LHCN-M2 (cell line): ENCODE measurements at regions not wholly inside any gene's neighbourhood (a gene's known extent, or its start where the extent isn't known, plus 50 kb on each side); places are given as distances from the start of the nearest gene placed in this dataset.
"Not testable (repeated sequence)": the region's sequence is repeated elsewhere in the genome, so short reads cannot be mapped to it uniquely, and the experiment has no call there.

Experiments used
- DNase-seq: peaks from one replicate; pipeline ENCODE4 v3.0.0-alpha.2; 2012; ENCODE audit warnings: low read depth

GRCh38 chr2:236825989-236826510 lies 256.4 kb downstream of the ACKR3 start:
- no peak for DNase-seq

DNA sequence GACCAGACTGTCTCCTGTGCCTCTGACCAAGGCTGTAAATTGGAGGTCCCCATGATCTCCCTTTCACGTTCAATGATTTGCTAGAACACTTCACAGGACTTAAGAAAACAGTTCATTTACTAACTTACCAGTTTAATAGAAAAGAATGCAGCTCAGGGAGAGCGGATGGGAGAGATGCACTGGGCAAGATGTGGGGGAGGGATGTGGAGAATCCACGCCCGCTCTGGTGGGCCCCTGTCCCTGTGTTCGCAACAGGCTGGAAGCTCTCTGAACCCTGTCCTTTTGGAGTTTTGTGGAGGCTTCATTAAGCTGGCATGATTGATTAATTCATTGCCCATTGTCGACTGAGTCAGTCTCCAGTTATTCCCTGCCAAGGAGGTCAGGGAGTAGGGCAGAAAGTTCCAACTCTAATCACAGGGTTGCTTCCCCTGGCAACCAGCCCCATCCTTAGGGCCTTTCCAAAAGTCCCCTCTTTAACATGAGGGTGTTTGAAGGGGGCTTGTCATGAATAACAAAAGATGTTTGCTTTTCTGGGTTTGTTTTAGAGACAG lies 257.1 kb downstream of the ACKR3 start:
- DNase-seq, result no peak

DNA sequence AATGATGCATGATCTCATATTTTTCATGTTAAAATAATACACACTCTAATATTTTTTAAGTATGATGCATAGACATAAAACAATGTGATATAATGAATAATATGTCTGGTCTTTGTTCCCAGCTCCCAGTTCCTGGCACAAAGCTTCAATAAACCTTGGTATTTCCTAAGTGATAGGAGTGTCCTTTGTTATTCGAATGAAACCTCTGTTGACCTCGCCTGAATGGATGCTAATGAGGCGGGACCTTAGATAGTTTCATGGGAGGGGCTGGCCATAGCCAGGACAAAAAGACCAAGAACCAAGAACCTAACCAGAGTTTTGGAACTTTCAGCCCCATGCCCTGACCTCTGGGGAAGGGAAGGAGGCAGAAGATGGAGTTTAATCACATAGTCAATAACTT lies 257.7 kb upstream of the COPS8 start:
- DNase-seq, result no peak

DNA sequence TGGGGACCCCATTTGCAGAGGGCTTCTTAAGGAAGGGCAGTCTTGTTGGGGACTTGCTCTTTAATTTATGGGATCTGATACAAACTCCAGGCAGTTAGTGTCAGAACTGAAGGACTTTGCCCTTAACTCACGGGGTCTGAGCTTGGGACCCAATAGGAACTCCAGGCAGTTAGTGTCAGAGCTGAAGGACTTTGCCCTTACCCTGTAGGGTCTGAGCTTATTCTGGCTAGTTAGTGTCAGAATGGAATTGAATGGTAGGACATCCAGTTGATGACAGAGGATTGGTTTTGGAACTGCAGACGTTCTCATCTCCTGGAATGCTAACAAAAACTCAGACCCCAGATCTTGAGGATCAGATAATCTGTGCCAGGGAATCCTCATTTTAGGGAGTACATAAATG lies 256.9 kb upstream of the COPS8 start:
- DNase-seq, result no peak

DNA sequence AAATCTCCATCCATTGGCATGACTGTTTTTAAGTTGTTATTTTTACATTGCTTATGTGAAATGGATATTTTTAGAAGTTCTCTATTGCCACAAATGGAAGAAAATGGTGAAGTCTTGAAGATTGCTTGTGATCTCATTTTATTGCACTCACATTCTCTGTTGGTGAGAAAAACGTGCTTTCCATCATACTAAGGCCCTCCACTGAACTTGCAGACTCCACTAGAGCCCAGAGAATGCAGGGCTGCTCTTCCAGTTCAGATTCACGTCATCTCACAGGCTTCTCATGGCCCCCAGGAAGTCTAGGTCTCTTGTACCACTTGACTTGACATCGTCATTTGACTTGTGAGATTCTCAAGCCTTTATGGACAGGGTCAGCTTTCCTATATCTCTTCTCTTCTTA lies 254.8 kb upstream of the COPS8 start:
- no peak for DNase-seq

- DNase-seq, result no peak
Measured at GRCh38 chr2:236831698-236832097, 254.0 kb upstream of the COPS8 start.

DNA sequence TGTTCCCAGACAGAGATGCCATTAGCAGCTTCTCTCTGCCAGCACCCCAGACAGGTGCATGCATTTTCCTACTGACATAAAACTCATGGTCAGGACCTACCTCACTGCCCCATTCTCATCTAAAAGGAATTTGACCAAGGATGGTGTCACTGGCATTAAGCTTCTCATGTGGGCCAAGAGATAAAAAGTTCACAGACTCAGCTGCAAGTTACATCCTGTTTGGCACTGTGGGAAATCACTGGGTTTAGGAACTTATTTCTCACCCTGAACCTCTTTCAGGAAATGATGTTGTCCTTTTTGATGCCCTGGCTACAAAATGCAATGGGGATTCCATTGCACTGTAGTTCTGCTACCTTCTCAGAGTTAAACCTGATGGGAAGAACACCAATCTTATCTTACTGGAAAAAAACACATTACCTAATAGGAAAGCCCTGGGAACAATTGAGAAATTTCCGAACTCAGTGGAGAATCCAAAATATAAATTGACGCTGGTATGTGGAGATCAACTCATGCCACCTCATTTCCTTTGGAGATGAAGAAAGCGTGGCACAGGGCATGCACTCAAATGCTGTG lies 252.1 kb upstream of the COPS8 start:
- DNase-seq, result peak; percentile 8

GRCh38 chr2:236834284-236834683 lies 251.4 kb upstream of the COPS8 start:
- no peak for DNase-seq

GRCh38 chr2:236835307-236836024 lies 250.2 kb upstream of the COPS8 start:
- no peak for DNase-seq

DNA sequence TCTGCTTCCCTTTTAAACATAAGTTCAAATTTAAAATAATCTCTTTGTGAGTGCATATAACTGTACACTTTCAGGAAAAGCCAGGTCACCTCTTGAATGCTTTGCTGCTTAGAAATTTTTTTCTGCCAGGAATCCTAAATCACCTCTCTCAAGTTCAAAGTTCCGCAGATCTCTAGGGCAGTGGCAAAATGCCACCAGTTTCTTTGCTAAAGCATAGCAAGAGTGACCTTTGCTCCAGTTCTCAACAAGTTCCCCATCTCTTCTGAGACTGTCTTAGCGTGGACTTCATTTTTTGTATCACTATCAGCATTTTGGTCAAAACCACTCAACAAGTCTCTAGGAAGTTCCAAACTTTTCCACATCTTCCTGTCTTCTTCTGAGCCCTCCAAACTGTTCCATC lies 249.7 kb upstream of the COPS8 start:
- not testable (repeated sequence) for DNase-seq

DNA sequence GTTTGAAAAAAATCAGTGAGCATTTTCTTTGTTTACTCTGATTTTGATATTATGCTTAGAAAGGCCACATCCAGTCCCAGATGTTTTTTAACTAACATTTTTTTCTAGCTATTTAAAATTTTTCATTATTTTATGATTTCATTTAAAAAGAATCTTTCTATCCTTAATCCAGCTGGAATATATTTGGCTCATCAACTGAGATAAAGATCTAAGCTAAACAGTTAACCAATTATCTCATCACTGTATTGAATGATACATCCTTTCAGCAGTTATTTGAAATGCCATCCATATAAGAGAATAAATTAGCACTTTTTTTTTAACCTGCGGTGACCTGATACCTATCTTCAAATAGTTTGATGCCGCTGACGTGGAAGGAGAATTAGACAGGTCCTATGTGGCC lies 245.5 kb upstream of the COPS8 start:
- no peak for DNase-seq

GRCh38 chr2:236840857-236841256 lies 244.8 kb upstream of the COPS8 start:
- no peak for DNase-seq

GRCh38 chr2:236841389-236841788 lies 244.3 kb upstream of the COPS8 start:
- DNase-seq, result no peak

DNA sequence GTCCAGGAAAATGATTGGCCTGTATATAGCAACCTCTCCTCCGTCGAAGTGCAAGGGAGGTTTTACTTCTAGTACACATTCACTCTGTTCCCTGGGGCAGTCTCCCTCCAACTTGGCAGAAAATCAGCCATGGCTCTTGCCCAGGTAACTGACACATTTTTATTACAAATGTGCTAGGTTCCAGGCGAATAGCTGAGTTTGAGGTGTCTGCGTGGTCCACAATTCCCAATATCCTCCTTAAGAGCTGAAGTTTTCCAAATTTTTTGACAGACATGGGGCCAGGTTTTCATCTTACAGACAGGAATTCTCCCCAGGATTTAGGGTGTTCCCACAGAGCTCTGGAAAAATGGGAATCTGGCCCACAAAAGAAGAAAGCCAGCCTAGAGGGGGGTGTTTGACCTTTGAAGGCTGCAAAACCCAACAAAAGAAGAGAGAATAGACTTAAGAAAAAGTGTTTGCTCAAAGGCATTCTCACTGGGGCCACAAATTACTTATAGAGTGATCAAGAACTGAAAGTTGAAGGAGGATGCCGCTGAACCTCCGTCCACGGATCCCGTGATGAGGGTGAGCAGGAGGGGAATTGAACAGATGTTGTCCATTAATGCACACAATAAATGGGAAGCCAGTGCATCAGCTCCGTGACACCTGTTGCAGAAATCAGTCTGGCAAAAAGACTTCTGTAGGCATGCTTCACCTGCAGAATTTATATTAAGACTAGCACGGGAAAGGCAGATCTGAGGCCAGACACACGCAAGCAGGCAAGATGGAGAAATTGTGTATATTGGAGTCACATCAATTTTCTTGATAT lies 242.3 kb upstream of the COPS8 start:
- no peak for DNase-seq

- no peak for DNase-seq
Measured at GRCh38 chr2:236844711-236845110, 241.0 kb upstream of the COPS8 start.

GRCh38 chr2:236847023-236847422 lies 238.7 kb upstream of the COPS8 start:
- no peak for DNase-seq

GRCh38 chr2:236847538-236848263 lies 238.0 kb upstream of the COPS8 start:
- no peak for DNase-seq

DNA sequence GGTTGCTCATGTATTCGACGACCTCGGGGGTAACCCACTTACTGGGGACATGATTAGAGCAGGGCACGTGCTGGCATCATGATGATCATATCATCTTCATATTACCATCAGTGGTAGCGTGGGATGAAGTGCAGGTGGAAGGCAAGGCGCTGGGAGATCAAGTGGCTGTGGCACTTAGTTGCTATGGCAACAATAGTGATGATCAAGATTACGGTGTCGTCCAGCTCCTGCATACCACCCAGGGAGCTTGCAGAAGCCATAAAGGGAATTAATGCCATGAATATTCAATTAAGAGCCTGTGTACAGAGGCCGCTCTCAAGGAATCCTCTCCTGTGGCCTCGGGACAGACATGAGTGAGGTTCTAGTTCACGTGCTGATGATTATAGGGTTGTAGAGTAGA lies 237.2 kb upstream of the COPS8 start:
- DNase-seq, result no peak

- DNase-seq, result no peak
Measured at GRCh38 chr2:236849508-236849907, 236.2 kb upstream of the COPS8 start.

DNA sequence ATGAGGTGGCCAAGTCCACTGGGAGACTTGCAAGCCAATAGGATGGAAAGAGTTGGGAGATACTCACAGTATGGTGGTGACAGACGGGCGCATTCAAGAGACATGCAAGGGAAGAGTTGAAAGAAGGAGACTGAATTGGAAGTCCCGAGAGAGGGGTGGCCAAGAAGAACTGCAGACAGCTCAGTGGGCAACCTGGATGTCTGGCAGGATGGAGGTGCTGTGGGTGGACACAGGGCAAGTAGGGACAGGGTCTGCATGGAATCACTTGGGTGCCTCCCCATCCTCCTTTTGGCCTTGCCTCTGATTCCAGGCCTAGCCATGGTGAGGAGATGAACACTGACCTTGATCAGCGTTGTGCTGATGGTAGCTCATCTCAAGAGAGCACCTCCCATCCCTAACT lies 235.7 kb upstream of the COPS8 start:
- no peak for DNase-seq

GRCh38 chr2:236851187-236851586 lies 234.5 kb upstream of the COPS8 start:
- no peak for DNase-seq
